ENCODE measurements at regions not wholly inside any gene's neighbourhood (a gene's known extent, or its start where the extent isn't known, plus 50 kb on each side); places are given as distances from the start of the nearest gene placed in this dataset.

- DNase-seq (ENCODE audit: low read depth) = peak; percentile 92
These were observed 292.7 kb upstream of the TARS1 start for GRCh38 chr5:33148076-33148513.

DNA sequence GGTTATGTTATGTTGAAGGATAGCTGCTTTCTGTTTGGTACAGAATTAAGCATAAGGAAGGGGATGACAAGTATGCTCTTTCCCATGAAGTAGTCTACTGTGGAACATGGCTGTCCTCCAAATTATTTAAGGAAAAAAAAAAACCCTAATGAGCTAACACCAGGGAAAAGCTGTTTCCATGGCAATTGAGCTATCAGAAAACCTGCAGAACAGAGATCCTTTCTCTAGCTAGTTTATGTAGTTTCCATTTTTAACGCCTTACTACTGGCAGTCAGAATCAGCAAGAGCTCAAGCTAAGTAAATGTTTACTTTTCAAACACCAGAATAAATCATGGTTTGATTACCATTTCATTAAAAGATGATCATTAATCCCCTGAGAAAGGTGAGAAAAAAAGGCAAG, 287.4 kb upstream of the TARS1 start:
- DNase-seq (ENCODE audit: low read depth) = peak; percentile 3

DNA sequence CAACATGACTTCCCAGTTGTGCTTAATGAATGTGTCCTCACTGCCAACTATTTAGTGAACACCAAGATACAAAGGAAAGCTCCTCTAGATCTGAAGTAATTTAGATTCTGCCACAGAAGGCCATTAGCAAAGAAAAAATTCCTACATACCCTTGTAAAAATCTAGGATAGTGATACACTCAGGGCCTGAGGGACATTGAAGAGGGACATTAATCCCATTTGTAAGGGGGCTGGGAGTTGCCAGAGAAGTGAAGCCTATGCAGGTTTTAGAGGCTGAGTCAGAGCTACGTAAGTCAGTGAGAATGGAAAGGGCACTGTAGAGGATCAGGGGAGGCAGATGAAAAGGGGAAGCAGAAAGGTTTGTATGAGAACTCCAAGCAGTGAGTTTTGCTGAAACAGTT, 286.9 kb upstream of the TARS1 start:
- DNase-seq (ENCODE audit: low read depth) = peak; percentile 53

- DNase-seq (ENCODE audit: low read depth) = no peak
These were observed 279.9 kb upstream of the TARS1 start for GRCh38 chr5:33160871-33161270.

GRCh38 chr5:33161421-33161820, 279.3 kb upstream of the TARS1 start:
- peak; percentile 4 for DNase-seq (ENCODE audit: low read depth)

DNA sequence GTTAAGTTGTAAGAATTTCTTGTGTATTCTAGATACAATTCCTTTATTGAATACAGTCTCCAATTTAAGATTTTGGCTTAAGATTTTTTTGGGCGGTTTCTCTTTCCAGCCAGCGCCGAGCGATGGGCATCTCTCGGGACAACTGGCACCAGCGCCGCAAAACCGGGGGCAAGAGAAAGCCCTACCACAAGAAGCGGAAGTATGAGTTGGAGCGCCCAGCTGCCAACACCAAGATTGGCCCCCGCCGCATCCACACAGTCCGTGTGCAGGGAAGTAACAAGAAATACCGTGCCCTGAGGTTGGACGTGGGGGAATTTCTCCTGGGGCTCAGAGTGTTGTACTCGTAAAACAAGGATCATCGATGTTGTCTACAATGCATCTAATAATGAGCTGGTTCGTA, 278.7 kb upstream of the TARS1 start:
- peak; percentile 51 for DNase-seq (ENCODE audit: low read depth)

GRCh38 chr5:33166522-33166921, 274.2 kb upstream of the TARS1 start:
- peak; percentile 32 for DNase-seq (ENCODE audit: low read depth)

DNA sequence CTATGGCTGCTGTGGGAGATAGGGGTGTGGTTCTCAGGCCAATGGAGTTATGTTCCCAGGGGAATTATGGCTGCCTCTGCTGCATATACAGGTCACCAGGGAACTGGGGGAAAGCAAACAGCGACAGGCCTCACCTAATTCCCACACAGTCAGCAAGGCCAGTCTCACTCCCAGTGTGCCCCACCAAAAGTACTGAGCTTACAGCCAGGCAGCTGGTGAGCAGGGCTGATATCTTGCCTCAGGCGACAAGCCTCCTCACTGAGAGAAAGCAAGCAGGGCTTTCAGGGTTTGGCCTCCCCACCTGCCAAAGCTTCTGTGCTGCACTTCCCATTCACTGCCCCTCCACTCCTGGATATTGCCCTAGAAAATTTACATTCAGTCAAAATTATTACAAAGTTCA, 273.8 kb upstream of the TARS1 start:
- peak; percentile 42 for DNase-seq (ENCODE audit: low read depth)

GRCh38 chr5:33167541-33167940, 273.2 kb upstream of the TARS1 start:
- DNase-seq (ENCODE audit: low read depth) = no peak

DNA sequence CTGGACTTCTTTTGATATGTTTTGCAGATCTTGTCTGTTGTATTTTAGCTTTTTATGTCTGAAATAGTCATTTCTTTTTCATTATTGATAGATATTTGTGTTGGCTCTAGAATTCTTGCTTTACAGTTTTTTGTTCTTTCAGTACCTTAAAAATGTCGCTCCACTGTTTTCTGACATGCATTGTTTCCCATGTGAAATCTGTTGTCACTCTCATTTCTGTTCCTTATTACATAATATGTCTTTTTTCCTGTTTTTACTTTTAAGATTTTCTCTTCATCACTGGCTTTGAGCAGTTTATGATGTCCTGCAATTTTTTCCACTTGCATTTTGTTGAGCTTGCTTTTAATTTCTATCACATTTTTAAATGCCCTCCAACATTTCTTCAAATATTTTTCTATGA, 270.4 kb upstream of the TARS1 start:
- peak; percentile 10 for DNase-seq (ENCODE audit: low read depth)

- DNase-seq (ENCODE audit: low read depth) = no peak
These were observed 266.4 kb upstream of the TARS1 start for GRCh38 chr5:33174383-33174782.

- no peak for DNase-seq (ENCODE audit: low read depth)
These were observed 261.5 kb upstream of the TARS1 start for GRCh38 chr5:33179301-33179700.

GRCh38 chr5:33180900-33181299, 259.9 kb upstream of the TARS1 start:
- DNase-seq (ENCODE audit: low read depth) = peak; percentile 46

DNA sequence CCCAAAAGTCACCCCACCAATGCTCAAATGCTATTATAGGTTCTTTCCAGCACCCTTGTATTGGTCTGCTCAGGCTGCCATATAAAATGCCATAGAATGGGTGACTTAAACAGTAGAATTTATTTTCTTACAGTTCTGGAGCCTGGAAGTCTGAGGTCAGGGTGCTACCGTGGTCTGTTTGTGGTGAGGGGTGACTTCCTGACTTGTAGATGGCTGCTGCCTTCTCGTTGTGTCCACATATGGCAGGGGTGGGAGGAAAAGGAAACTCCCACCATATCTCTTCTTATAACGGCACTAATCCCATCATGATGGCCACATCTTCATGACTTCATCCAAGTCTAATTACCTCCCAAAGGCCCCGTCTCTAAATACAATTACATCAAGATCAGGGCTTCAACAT, 257.8 kb upstream of the TARS1 start:
- peak; percentile 35 for DNase-seq (ENCODE audit: low read depth)

GRCh38 chr5:33184367-33184766, 256.4 kb upstream of the TARS1 start:
- no peak for DNase-seq (ENCODE audit: low read depth)

DNA sequence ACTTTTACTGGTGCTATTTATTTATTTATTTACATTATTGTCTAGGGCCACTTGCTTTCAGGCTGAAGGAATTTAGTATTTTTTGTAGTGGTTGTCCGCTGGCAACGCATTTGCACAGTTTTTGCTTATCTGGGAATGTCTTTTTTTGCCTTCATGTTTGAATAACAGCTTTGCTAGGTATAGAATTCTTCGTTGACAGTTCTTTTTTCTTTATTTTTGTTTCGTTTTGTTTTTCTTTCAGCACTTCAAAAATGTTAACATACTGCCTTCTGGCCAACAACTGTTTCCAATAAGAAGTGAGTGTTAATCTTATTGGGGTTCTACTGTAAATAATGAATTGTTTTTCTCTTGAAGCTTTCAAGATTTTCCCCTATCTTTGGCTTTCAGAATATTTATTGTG, 252.7 kb upstream of the TARS1 start:
- no peak for DNase-seq (ENCODE audit: low read depth)

- no peak for DNase-seq (ENCODE audit: low read depth)
These were observed 245.9 kb upstream of the TARS1 start for GRCh38 chr5:33194914-33195313.

GRCh38 chr5:33195431-33196165, 245.2 kb upstream of the TARS1 start:
- peak; percentile 13 for DNase-seq (ENCODE audit: low read depth)

DNA sequence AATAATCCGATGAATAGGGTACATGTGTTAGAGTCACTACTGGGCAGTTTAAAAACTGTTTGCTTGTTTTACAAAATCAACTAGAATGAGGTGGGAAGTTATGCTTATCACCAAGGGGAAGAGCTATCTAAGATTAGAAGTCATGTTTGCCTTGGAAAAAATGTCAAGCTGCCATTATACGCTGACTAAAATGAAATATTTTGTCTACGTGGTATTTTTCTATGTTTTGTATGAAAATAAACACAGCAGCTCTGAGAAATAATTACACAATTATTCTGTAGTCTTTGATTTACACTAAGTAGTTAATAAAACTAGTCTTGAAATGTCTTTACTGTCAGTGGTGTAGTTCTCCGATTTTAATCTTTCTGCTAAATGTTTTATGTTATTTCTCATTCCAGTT, 241.9 kb upstream of the TARS1 start:
- no peak for DNase-seq (ENCODE audit: low read depth)

DNA sequence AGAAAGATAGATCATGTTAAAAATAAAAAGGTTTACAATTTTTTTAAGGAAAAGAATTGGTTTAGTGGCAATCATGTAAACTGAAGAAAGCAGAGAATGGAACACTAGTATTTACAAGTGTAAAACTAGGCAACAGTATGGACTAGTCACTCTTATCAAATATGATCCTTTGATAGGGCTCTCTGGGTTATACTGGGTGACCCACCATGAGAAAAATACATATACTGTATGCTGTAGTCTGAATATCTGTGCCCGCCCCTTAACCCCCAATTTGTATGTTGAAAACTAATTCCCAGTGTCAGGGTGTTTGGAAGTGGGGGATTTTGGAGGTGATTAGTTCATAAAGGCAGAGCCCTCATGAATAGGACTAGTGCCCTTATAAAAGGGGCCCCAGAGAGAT, 236.8 kb upstream of the TARS1 start:
- no peak for DNase-seq (ENCODE audit: low read depth)

DNA sequence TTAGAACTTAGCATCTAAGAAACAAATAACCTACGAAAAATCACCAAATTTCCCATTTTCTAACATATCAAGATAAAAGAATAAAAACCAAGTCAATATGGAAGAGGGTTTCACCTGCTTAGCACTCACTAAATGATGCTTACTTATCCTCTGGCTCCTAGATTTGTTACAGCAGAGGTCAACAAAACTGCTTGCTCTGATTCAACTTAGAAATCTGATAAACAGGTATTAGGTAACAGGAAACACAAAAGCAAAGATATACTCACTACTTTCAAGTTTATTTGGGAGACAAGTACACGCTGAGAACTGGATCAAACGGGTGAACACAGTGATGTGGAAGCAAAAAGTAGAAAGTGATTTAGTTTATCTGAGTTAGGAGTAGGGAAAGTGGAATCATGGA, 235.7 kb upstream of the TARS1 start:
- no peak for DNase-seq (ENCODE audit: low read depth)

- DNase-seq (ENCODE audit: low read depth) = no peak
These were observed 234.9 kb upstream of the TARS1 start for GRCh38 chr5:33205727-33206410.

GRCh38 chr5:33206962-33207506, 233.7 kb upstream of the TARS1 start:
- no peak for DNase-seq (ENCODE audit: low read depth)

Data from RPMI7951 (cell line).